ENCODE measurements at regions not wholly inside any gene's neighbourhood (a gene's known extent, or its start where the extent isn't known, plus 50 kb on each side); places are given as distances from the start of the nearest gene placed in this dataset.
"Not testable (repeated sequence)": the region's sequence is repeated elsewhere in the genome, so short reads cannot be mapped to it uniquely, and the experiment has no call there.

- DNase-seq (ENCODE audit: low spot score): no peak
Observed at GRCh38 chr2:77834360-77835002, 312.3 kb upstream of the LRRTM4 start.

- DNase-seq (ENCODE audit: low spot score): no peak
Observed at GRCh38 chr2:77838441-77838840, 316.3 kb upstream of the LRRTM4 start.

GRCh38 chr2:77839102-77839501, 316.9 kb upstream of the LRRTM4 start:
- no peak for DNase-seq (ENCODE audit: low spot score)

GRCh38 chr2:77862120-77862519, 339.9 kb upstream of the LRRTM4 start:
- no peak for DNase-seq (ENCODE audit: low spot score)

- DNase-seq (ENCODE audit: low spot score): no peak
Observed at GRCh38 chr2:77864426-77864825, 342.2 kb upstream of the LRRTM4 start.

- DNase-seq (ENCODE audit: low spot score): no peak
Observed at GRCh38 chr2:77866661-77867060, 344.5 kb upstream of the LRRTM4 start.

- no peak for DNase-seq (ENCODE audit: low spot score)
Observed at GRCh38 chr2:77867146-77867545, 345.0 kb upstream of the LRRTM4 start.

GRCh38 chr2:77873506-77873905, 351.3 kb upstream of the LRRTM4 start:
- DNase-seq (ENCODE audit: low spot score): no peak

- DNase-seq (ENCODE audit: low spot score): not testable (repeated sequence)
Observed at GRCh38 chr2:77900211-77900610, 378.0 kb upstream of the LRRTM4 start.

- DNase-seq (ENCODE audit: low spot score): no peak
Observed at GRCh38 chr2:77910136-77910535, 388.0 kb upstream of the LRRTM4 start.

- no peak for DNase-seq (ENCODE audit: low spot score)
Observed at GRCh38 chr2:77920838-77921366, 398.7 kb upstream of the LRRTM4 start.

- DNase-seq (ENCODE audit: low spot score): no peak
Observed at GRCh38 chr2:77922567-77922966, 400.4 kb upstream of the LRRTM4 start.

GRCh38 chr2:77937366-77937765, 415.2 kb upstream of the LRRTM4 start:
- DNase-seq (ENCODE audit: low spot score): no peak

- no peak for DNase-seq (ENCODE audit: low spot score)
Observed at GRCh38 chr2:77938462-77938861, 416.3 kb upstream of the LRRTM4 start.

GRCh38 chr2:77939370-77939769, 417.2 kb upstream of the LRRTM4 start:
- DNase-seq (ENCODE audit: low spot score): no peak

- no peak for DNase-seq (ENCODE audit: low spot score)
Observed at GRCh38 chr2:77939801-77940200, 417.6 kb upstream of the LRRTM4 start.

- DNase-seq (ENCODE audit: low spot score): no peak
Observed at GRCh38 chr2:77954931-77955330, 432.8 kb upstream of the LRRTM4 start.

GRCh38 chr2:77962943-77963342, 440.8 kb upstream of the LRRTM4 start:
- no peak for DNase-seq (ENCODE audit: low spot score)

GRCh38 chr2:77977471-77978063, 455.4 kb upstream of the LRRTM4 start:
- peak; percentile 28 for DNase-seq (ENCODE audit: low spot score)

- DNase-seq (ENCODE audit: low spot score): no peak
Observed at GRCh38 chr2:77995161-77995560, 473.0 kb upstream of the LRRTM4 start.

GRCh38 chr2:77999376-77999775, 477.2 kb upstream of the LRRTM4 start:
- no peak for DNase-seq (ENCODE audit: low spot score)

GRCh38 chr2:78009289-78009688, 487.1 kb upstream of the LRRTM4 start:
- DNase-seq (ENCODE audit: low spot score): no peak

GRCh38 chr2:78011251-78011650, 489.1 kb upstream of the LRRTM4 start:
- no peak for DNase-seq (ENCODE audit: low spot score)

- no peak for DNase-seq (ENCODE audit: low spot score)
Observed at GRCh38 chr2:78020491-78020890, 498.3 kb upstream of the LRRTM4 start.
